GM18499 (cell line): ENCODE measurements at regions not wholly inside any gene's neighbourhood (a gene's known extent, or its start where the extent isn't known, plus 50 kb on each side); places are given as distances from the start of the nearest gene placed in this dataset.

Experiments
- ATAC-seq: cut with Tn5 transposase; IDR thresholded peaks from one replicate; pipeline ENCODE4 v1.9.1; 2021; ENCODE audit warnings: moderate number of reproducible peaks; ENCODE audit not compliant: insufficient read depth, unreplicated experiment

- no peak for ATAC-seq
Measured at GRCh38 chr6:143595251-143596036, 82.3 kb upstream of the PHACTR2 start.

GRCh38 chr6:143594647-143595046, 83.1 kb upstream of the PHACTR2 start:
- no peak for ATAC-seq

- no peak for ATAC-seq
Measured at GRCh38 chr6:143592335-143592734, 80.8 kb upstream of the FUCA2 start.

GRCh38 chr6:143591441-143591840, 79.9 kb upstream of the FUCA2 start:
- ATAC-seq = no peak

GRCh38 chr6:143589162-143589561, 77.6 kb upstream of the FUCA2 start:
- no peak for ATAC-seq

GRCh38 chr6:143586557-143586956, 75.0 kb upstream of the FUCA2 start:
- ATAC-seq = no peak

- ATAC-seq = no peak
Measured at GRCh38 chr6:143585716-143586115, 74.2 kb upstream of the FUCA2 start.

- ATAC-seq = no peak
Measured at GRCh38 chr6:143585241-143585640, 73.7 kb upstream of the FUCA2 start.

- ATAC-seq = no peak
Measured at GRCh38 chr6:143583542-143584327, 72.2 kb upstream of the FUCA2 start.

GRCh38 chr6:143581835-143582480, 70.4 kb upstream of the FUCA2 start:
- ATAC-seq = no peak

- ATAC-seq = no peak
Measured at GRCh38 chr6:143579703-143580102, 68.2 kb upstream of the FUCA2 start.

- ATAC-seq = no peak
Measured at GRCh38 chr6:143578054-143578453, 66.5 kb upstream of the FUCA2 start.

- ATAC-seq = no peak
Measured at GRCh38 chr6:143575901-143576426, 64.4 kb upstream of the FUCA2 start.

GRCh38 chr6:143575440-143575839, 63.9 kb upstream of the FUCA2 start:
- peak; percentile 85 for ATAC-seq

- no peak for ATAC-seq
Measured at GRCh38 chr6:143570147-143570853, 58.8 kb upstream of the FUCA2 start.

GRCh38 chr6:143569040-143569439, 57.5 kb upstream of the FUCA2 start:
- ATAC-seq = no peak

- ATAC-seq = no peak
Measured at GRCh38 chr6:143564484-143565017, 53.0 kb upstream of the FUCA2 start.

GRCh38 chr6:143562143-143562542, 50.6 kb upstream of the FUCA2 start:
- no peak for ATAC-seq
